Body of pancreas (tissue), 4 donors: ENCODE measurements at regions not wholly inside any gene's neighbourhood (a gene's known extent, or its start where the extent isn't known, plus 50 kb on each side); places are given as distances from the start of the nearest gene placed in this dataset.

ENCODE experiments used
- CTCF ChIP-seq, 7 experiments: fragments of 450-650 bp in 4 of 7; fragments of 200-600 bp in 3 of 7; sonication (generic) in 3 of 7; IDR thresholded peaks; one replicate each; pipeline ENCODE4 v1.5.1; 2016 to 2019; ENCODE audit warnings: antibody characterized with exemption in 7 of 7
- POLR2A ChIP-seq, 3 donors: fragments of 450-650 bp; IDR thresholded peaks; one replicate each; pipeline ENCODE4 v1.6.1; 2016; ENCODE audit warnings: antibody characterized with exemption in 3 of 3, mild to moderate bottlenecking in 2 of 3

GRCh38 chr12:116478243-116478773 is 80.9 kb upstream of the MAP1LC3B2 start:
- TF ChIP-seq CTCF (IDR thresholded peaks at IDR 0.05) (no peak), POLR2A (IDR thresholded peaks at IDR 0.05) (no peak)
